ENCODE measurements at regions not wholly inside any gene's neighbourhood (a gene's known extent, or its start where the extent isn't known, plus 50 kb on each side); places are given as distances from the start of the nearest gene placed in this dataset.
"Not testable (repeated sequence)": the region's sequence is repeated elsewhere in the genome, so short reads cannot be mapped to it uniquely, and the experiment has no call there.

GRCh38 chr6:81093051-81093450 is 659.4 kb downstream of the TENT5A start:
- no peak for DNase-seq

GRCh38 chr6:81088145-81088544 is 664.3 kb downstream of the TENT5A start:
- DNase-seq: no peak

DNA sequence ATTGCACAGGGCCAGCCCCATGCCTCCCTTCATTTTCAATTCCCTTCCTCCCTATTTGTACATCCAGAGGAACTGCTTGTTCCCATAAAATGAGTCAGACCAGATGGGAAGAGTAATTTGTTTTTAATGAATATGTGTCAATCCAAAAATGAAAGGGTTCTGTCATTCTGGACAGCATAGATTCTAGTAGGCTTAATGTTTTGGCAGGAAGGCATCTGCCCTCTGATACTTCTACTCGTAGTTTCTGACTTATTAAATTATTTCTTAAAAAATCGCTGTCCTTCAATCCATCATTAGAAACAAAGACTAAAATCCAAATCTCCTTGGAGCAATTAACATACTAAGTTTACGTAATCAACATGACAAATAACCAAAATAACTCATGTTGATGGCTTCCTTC is 665.5 kb downstream of the TENT5A start:
- no peak for DNase-seq

DNA sequence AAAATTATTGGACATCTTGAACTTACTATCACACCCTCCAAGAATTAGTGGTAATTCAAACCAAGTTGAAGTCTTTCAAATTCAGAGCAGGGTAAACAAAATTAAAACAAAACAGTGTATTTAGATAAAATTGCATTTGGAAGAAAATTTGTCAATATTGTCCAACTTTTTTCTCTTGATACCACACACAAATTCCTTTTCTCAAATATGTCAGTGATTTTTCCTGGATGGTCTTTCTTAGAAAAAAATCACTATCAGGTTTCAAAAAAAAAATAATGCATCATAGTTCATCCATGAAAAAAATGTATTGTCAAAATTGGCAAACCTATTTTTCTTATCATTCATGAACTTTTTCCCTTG is 667.1 kb downstream of the TENT5A start:
- no peak for DNase-seq

GRCh38 chr6:81084776-81085430 is 667.6 kb downstream of the TENT5A start:
- no peak for DNase-seq

GRCh38 chr6:81075974-81076373 is 676.5 kb downstream of the TENT5A start:
- DNase-seq: no peak

DNA sequence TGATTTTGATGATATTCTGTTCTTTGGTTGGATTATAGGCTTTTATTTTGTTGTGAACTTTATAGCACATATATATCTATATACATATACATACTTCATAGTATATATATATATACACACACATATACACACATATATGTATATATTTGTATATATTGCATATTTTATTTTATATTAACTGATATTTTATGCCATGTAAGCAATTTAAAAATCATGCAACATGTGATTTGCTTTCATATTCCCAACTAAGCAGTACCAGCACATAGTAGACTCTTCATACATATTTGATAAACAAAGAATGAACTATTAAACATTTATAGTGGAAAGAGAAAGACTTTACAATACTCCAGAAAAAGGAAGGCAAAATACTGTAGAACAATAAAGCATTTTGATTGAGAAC is 679.2 kb downstream of the TENT5A start:
- no peak for DNase-seq

- no peak for DNase-seq
These were observed 681.4 kb downstream of the TENT5A start for GRCh38 chr6:81071121-81071520.

DNA sequence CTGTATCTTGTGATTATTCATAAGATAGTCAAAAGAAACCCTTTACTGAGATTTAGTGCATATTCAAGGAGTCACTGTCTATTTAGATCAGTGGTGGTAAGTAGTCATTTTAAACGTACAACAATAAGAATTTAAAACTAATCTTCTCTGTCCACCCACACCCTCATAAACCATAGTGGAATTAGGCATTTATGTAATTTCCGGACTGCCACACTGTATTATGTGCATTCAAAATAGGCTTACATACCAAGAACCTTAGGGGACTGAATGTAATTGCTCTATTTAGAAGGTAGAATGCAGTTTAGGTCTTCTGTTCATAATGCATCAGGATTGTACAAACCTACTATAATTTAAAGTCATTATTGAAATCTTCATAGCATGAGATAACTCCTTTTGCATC is 685.4 kb downstream of the TENT5A start:
- no peak for DNase-seq

GRCh38 chr6:81063891-81064290 is 688.6 kb downstream of the TENT5A start:
- no peak for DNase-seq

GRCh38 chr6:81054036-81054435 is 698.4 kb downstream of the TENT5A start:
- DNase-seq: no peak

GRCh38 chr6:81051952-81052351 is 700.5 kb downstream of the TENT5A start:
- DNase-seq: no peak

GRCh38 chr6:81049425-81050042 is 702.9 kb downstream of the TENT5A start:
- DNase-seq: no peak

DNA sequence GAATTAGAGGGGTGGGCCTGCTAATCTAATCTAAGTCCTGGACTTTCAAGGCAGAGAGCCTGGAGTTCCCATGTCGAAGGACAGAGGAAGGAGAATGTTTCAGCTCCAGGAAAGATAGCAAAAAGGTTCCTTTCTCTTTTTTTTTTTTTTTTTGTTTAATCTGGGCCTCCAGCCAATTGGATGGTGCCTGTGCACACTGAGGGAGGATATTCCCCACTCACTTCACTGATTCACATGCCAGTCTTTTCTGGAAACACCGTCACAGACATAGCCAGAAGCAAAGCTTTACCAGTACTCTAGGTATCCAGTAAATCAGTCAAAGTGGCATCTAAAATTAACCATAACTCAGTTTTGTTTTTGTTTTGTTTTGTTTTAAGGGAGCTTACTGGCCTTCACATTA is 721.1 kb downstream of the TENT5A start:
- no peak for DNase-seq

- no peak for DNase-seq
These were observed 726.4 kb downstream of the TENT5A start for GRCh38 chr6:81026041-81026553.

DNA sequence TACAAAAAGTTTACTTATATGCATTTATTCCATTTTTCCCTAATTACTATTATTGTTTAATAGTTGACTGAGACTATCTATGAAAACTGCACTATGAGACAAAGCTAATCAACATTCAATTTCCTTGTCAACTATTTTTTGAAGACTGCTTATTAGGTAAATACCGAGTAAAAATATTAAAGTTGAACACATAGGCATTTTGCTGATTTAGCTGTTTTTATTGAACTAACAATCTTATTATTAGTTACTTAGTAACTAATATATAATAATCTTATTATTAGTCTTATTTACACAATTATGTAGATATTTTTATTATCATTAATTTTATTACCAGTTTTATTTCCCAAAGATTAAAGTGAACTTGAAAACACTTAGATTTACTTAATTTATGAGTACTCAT is 728.8 kb downstream of the TENT5A start:
- DNase-seq: no peak

DNA sequence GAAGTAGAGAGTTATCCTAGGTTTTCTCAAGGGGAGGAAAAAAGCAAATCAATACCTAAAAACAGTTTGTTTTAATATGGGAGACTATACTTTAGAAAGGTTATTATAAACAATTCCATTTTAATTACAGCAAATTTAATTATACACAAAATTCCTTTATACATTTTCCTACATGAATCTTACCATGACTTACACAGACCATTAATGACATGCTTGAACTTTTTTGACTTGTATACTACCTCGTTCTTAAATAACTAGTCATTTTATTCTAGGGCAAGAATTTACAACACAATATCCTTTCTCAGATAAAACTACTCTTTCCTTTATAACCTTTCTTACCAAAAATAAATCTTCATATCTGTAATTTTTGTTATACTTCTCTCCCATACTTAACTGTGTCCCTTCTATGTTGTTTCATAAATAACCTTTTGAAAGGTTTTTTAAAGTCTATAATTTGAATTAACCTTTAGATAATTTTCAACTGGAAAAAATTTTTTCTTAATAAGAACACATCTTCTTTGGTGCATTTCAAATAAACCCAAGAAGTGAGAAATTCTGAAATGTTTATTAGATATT is 729.4 kb downstream of the TENT5A start:
- DNase-seq: no peak

GRCh38 chr6:81017586-81017985 is 734.9 kb downstream of the TENT5A start:
- not testable (repeated sequence) for DNase-seq

DNA sequence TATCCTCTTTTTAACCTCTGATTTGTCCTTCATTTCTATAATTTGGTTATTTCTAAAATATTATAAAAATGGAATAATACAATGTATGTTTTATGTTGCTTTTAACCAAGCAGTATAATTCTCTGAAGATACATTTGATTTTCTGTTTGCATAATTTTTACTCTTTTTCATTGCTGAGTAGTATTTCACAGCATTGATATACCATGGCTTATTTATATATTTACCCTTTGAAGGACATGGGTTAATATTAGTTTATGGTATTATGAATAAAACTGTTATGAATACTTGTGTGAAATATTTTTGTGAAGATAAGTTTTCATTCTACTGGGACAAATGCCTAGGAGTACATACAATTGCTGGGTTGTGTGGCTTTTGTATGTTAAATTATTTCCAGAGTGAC is 748.6 kb downstream of the TENT5A start:
- DNase-seq: no peak

GRCh38 chr6:81003156-81003555 is 749.3 kb downstream of the TENT5A start:
- DNase-seq: no peak

- DNase-seq: no peak
These were observed 750.4 kb downstream of the TENT5A start for GRCh38 chr6:81002126-81002525.

- DNase-seq: no peak
These were observed 761.2 kb downstream of the TENT5A start for GRCh38 chr6:80991316-80991715.

DNA sequence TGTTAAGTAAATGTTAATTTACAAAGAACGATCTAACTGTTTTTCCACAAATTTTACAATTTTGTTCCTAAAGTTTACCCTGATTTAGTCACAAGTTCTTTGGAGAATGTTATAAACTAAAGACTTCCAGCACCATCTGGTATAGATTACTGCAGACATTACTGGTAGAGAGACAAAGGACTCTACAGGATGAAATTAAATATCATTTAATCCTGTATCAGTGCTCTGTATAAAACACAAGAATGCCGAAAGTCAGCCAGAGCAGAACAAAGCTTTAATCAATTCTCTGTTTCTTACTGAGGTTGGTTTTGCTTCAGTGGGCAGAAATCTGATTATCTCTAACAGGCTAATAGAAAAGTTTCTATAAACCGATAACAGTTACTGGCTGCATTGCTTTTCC is 763.6 kb downstream of the TENT5A start:
- no peak for DNase-seq

DNA sequence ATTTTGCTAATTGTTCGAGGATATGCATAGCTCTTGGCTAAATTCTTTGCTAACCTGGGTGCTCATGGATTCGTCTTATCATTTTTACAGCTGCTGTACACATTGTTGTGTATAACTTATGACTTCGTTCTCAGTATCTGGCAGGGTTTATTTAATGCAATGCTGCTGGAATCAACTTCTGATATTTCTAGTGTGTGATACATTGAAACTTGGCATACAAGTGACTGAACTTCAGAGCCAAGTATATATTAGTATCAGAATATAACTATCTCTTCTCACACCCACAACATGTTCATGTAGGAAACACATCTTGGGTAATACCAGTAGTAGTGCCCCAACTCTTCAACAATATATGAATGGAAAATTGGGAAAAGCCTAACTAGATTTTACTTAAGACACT is 764.2 kb downstream of the TENT5A start:
- DNase-seq: no peak
